H9 (cell line): ENCODE measurements at regions not wholly inside any gene's neighbourhood (a gene's known extent, or its start where the extent isn't known, plus 50 kb on each side); places are given as distances from the start of the nearest gene placed in this dataset.

Experiments
- DNase-seq: peaks from one replicate; pipeline ENCODE4 v3.0.0-alpha.2; 2017
- H2AFZ ChIP-seq: one replicate; pipeline ENCODE4 v1.6.1; 2013; ENCODE audit warnings: mild to moderate bottlenecking, low read length, control low read depth, moderate library complexity
- H2AK5ac ChIP-seq: 2 replicates; pipeline ENCODE4 v1.6.1; 2013; ENCODE audit warnings: low read length, control low read depth, mixed read lengths; ENCODE audit not compliant: insufficient read length
- H2BK120ac ChIP-seq: one replicate; pipeline ENCODE4 v1.6.1; 2013; ENCODE audit warnings: low read depth, mild to moderate bottlenecking, low read length, control low read depth, inconsistent platforms; ENCODE audit not compliant: poor library complexity, severe bottlenecking
- H2BK12ac ChIP-seq: 2 replicates; pipeline ENCODE4 v1.6.1; 2013; ENCODE audit warnings: low read length, control low read depth, mixed read lengths, low read depth; ENCODE audit not compliant: insufficient read length
- H2BK15ac ChIP-seq: 2 replicates; pipeline ENCODE4 v1.6.1; 2013; ENCODE audit warnings: low read depth, low read length, control low read depth
- H2BK20ac ChIP-seq: one replicate; pipeline ENCODE4 v1.6.1; 2013; ENCODE audit warnings: low read depth, mild to moderate bottlenecking, low read length, control low read depth, inconsistent platforms; ENCODE audit not compliant: poor library complexity, severe bottlenecking
- H2BK5ac ChIP-seq: 2 replicates; pipeline ENCODE4 v1.6.1; 2013; ENCODE audit warnings: low read length, control low read depth, mixed read lengths; ENCODE audit not compliant: insufficient read length
- H3K14ac ChIP-seq: 2 replicates; pipeline ENCODE4 v1.6.1; 2013; ENCODE audit warnings: low read length, control low read depth; ENCODE audit not compliant: insufficient read depth
- H3K18ac ChIP-seq: 2 replicates; pipeline ENCODE4 v1.6.1; 2013; ENCODE audit warnings: low read depth, mild to moderate bottlenecking, mixed read lengths, low read length, control low read depth; ENCODE audit not compliant: insufficient read length
- H3K23ac ChIP-seq: 2 replicates; pipeline ENCODE4 v1.6.1; 2013; ENCODE audit warnings: low read length, control low read depth, mixed read lengths, low read depth; ENCODE audit not compliant: insufficient read length
- H3K23me2 ChIP-seq: 2 replicates; pipeline ENCODE4 v1.6.1; 2013; ENCODE audit warnings: low read depth, mild to moderate bottlenecking, mixed read lengths, low read length, control low read depth; ENCODE audit not compliant: insufficient read length, poor library complexity, severe bottlenecking
- H3K27ac ChIP-seq: 2 replicates; pipeline ENCODE4 v1.5.1; 2013; ENCODE audit warnings: low read length, control low read depth, mixed read lengths, low read depth; ENCODE audit not compliant: insufficient read length
- H3K27me3 ChIP-seq: 2 replicates; pipeline ENCODE4 v1.6.1; 2013; ENCODE audit warnings: low read length, control low read depth, inconsistent platforms; ENCODE audit not compliant: insufficient read depth
- H3K4ac ChIP-seq: 2 replicates; pipeline ENCODE4 v1.6.1; 2013; ENCODE audit warnings: low read depth, mild to moderate bottlenecking, control low read depth, inconsistent platforms, low read length, moderate library complexity
- H3K4me1 ChIP-seq: 2 replicates; pipeline ENCODE4 v1.6.1; 2013; ENCODE audit warnings: low read length, control low read depth, inconsistent platforms; ENCODE audit not compliant: insufficient read depth
- H3K4me2 ChIP-seq: 2 replicates; pipeline ENCODE4 v1.6.1; 2013; ENCODE audit warnings: low read length, control low read depth, mixed read lengths; ENCODE audit not compliant: insufficient read length, insufficient read depth
- H3K56ac ChIP-seq: 2 replicates; pipeline ENCODE4 v1.6.1; 2013; ENCODE audit warnings: low read depth, mild to moderate bottlenecking, mixed read lengths, low read length, control low read depth; ENCODE audit not compliant: insufficient read length
- H3K79me1 ChIP-seq: 2 replicates; pipeline ENCODE4 v1.6.1; 2013; ENCODE audit warnings: low read depth, mild to moderate bottlenecking, moderate library complexity, low read length, control low read depth, inconsistent platforms; ENCODE audit not compliant: insufficient read depth, poor library complexity, severe bottlenecking
- H3K79me2 ChIP-seq: 2 replicates; pipeline ENCODE4 v1.6.1; 2013; ENCODE audit warnings: low read length, control low read depth, inconsistent platforms; ENCODE audit not compliant: insufficient read depth
- H3K9ac ChIP-seq: 2 replicates; pipeline ENCODE4 v1.6.1; 2013; ENCODE audit warnings: low read length, control low read depth, mixed read lengths; ENCODE audit not compliant: insufficient read length; ENCODE audit errors: extremely low read depth
- H3K9me3 ChIP-seq: one replicate; pipeline ENCODE4 v1.6.1; 2013; ENCODE audit warnings: low read depth, low read length, inconsistent platforms; ENCODE audit not compliant: control insufficient read depth
- H3T11ph ChIP-seq: one replicate; pipeline ENCODE4 v1.6.1; 2013; ENCODE audit warnings: mild to moderate bottlenecking, low read length, control low read depth, inconsistent platforms
- H4K20me1 ChIP-seq: one replicate; pipeline ENCODE4 v1.6.1; 2013; ENCODE audit not compliant: control insufficient read depth, insufficient read length, insufficient read depth
- H4K5ac ChIP-seq: 2 replicates; pipeline ENCODE4 v1.6.1; 2013; ENCODE audit warnings: low read depth, mild to moderate bottlenecking, mixed read lengths, low read length, control low read depth; ENCODE audit not compliant: insufficient read length
- H4K8ac ChIP-seq: replicated peaks from 2 replicates; pipeline ENCODE4 v1.6.1; 2013; ENCODE audit warnings: low read length, control low read depth, mixed read lengths, low read depth; ENCODE audit not compliant: insufficient read length
- H4K91ac ChIP-seq: 2 replicates; pipeline ENCODE4 v1.6.1; 2013; ENCODE audit warnings: low read depth, mild to moderate bottlenecking, moderate library complexity, mixed read lengths, low read length, control low read depth; ENCODE audit not compliant: insufficient read length
- H3K27ac Mint-ChIP-seq, 3 experiments: 2 replicates in 2 of 3; 3 replicates in 1 of 3; pipeline ENCODE4 v1.8.0; 2020 to 2021; ENCODE audit warnings: mixed read lengths in 3 of 3, mild to moderate bottlenecking in 1 of 3, moderate library complexity in 1 of 3
- H3K27me3 Mint-ChIP-seq: 2 replicates; pipeline ENCODE4 v1.8.0; 2021; ENCODE audit warnings: low read depth, mild to moderate bottlenecking, moderate library complexity, mixed read lengths
- H3K36me3 Mint-ChIP-seq, 3 experiments: 2 replicates in 2 of 3; 3 replicates in 1 of 3; pipeline ENCODE4 v1.8.0; 2020 to 2021; ENCODE audit warnings: low read depth in 3 of 3, mixed read lengths in 3 of 3; ENCODE audit not compliant: insufficient read depth in 1 of 3
- H3K4me1 Mint-ChIP-seq, 2 experiments: 2 replicates each; pipeline ENCODE4 v1.8.0; 2020; ENCODE audit warnings: mixed read lengths in 2 of 2
- H3K4me3 Mint-ChIP-seq, 2 experiments: 2 replicates in 1 of 2; 3 replicates in 1 of 2; pipeline ENCODE4 v1.8.0; 2020 to 2021; ENCODE audit warnings: mild to moderate bottlenecking in 2 of 2, mixed read lengths in 2 of 2, moderate library complexity in 1 of 2
- H3K9me3 Mint-ChIP-seq, 2 experiments: 2 replicates in 1 of 2; 3 replicates in 1 of 2; pipeline ENCODE4 v1.8.0; 2020; ENCODE audit warnings: mild to moderate bottlenecking in 2 of 2, mixed read lengths in 2 of 2, moderate library complexity in 1 of 2
- WGBS: extraction: QIAGEN DNeasy Blood & Tissue Kit; methylation state at CpG from one replicate; pipeline ENCODE4 v1.1.7; 2013; ENCODE audit warnings: missing lambda C conversion rate, low lambda C conversion rate, mixed read lengths; ENCODE audit not compliant: insufficient read length; ENCODE audit errors: extremely low coverage; 5-methylcytosine and 5-hydroxymethylcytosine counted together
- TF ChIP-seq, protein P1 (sequence below): fragments of 200-600 bp; sonication (generic); conservative IDR thresholded peaks from 3 replicates; pipeline ENCODE4 v1.8.0; 2021; ENCODE audit warnings: antibody characterized with exemption, mild to moderate bottlenecking

DNA sequence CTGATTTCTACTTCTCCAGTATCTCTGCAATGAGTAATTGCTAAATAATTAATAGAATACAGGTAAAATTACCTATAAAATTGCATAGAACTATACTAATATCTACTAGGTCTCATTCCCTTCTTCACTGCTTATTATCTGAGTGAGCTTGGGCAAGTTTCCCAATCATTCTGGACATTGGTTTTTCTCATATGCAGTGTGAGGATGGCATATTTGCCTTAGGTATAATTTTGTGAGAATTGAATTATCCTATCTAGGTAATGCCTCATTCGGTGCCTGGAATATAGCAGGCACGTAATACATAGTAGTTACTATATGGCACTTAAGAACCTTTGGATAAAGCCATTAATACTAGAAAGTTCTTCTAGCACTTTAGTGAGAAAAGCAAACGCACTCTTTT is 434.7 kb downstream of the GATA3 start:
- Histone ChIP-seq H2BK15ac (no peak overlapping the region), H3K79me2 (no peaks in the 10 kb centered on the region), H2AFZ (no peak overlapping the region), H3K23ac (no peak overlapping the region), H2BK5ac (no peak overlapping the region), H4K91ac (no peak overlapping the region), H3K9me3 (no peaks in the 10 kb centered on the region), H4K20me1 (no peaks in the 10 kb centered on the region), H3K4ac (no peak overlapping the region), H3K9ac (no peak overlapping the region), H3T11ph (no peak overlapping the region), H4K8ac (no peak overlapping the region), H2BK120ac (no peak overlapping the region), H2AK5ac (no peak overlapping the region), H3K4me1 (no peaks in the 10 kb centered on the region; the same call in 1 of the 2 replicates), H4K5ac (no peak overlapping the region), H3K27me3 (no peaks in the 10 kb centered on the region), H3K27ac (no peak overlapping the region), H2BK12ac (no peak overlapping the region), H2BK20ac (no peak overlapping the region), H3K56ac (no peak overlapping the region), H3K14ac (no peak overlapping the region), H3K79me1 (no peaks in the 10 kb centered on the region), H3K4me2 (no peak overlapping the region), H3K18ac (no peak overlapping the region), H3K23me2 (no peaks in the 10 kb centered on the region)
- Mint-ChIP-seq H3K36me3 (no peaks in the 10 kb centered on the region), H3K4me3 (no peak overlapping the region), H3K27ac (no peak overlapping the region), H3K9me3 (no peaks in the 10 kb centered on the region), H3K4me1 (peaks cover 9 to 12% of the 10 kb centered on the region in 2 experiments), H3K27me3 (no peaks in the 10 kb centered on the region; the same call in 1 of the 2 replicates)
- TF ChIP-seq, protein P1, sequence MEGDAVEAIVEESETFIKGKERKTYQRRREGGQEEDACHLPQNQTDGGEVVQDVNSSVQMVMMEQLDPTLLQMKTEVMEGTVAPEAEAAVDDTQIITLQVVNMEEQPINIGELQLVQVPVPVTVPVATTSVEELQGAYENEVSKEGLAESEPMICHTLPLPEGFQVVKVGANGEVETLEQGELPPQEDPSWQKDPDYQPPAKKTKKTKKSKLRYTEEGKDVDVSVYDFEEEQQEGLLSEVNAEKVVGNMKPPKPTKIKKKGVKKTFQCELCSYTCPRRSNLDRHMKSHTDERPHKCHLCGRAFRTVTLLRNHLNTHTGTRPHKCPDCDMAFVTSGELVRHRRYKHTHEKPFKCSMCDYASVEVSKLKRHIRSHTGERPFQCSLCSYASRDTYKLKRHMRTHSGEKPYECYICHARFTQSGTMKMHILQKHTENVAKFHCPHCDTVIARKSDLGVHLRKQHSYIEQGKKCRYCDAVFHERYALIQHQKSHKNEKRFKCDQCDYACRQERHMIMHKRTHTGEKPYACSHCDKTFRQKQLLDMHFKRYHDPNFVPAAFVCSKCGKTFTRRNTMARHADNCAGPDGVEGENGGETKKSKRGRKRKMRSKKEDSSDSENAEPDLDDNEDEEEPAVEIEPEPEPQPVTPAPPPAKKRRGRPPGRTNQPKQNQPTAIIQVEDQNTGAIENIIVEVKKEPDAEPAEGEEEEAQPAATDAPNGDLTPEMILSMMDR = no peak
- no CpG with 5 or more reads among the region's 3 CpGs for WGBS
- no peak for DNase-seq
